ENCODE measurements at regions not wholly inside any gene's neighbourhood (a gene's known extent, or its start where the extent isn't known, plus 50 kb on each side); places are given as distances from the start of the nearest gene placed in this dataset.
"Not testable (repeated sequence)": the region's sequence is repeated elsewhere in the genome, so short reads cannot be mapped to it uniquely, and the experiment has no call there.

GRCh38 chr10:57472823-57473619, 794.7 kb downstream of the IPMK start:
- no peak for DNase-seq

DNA sequence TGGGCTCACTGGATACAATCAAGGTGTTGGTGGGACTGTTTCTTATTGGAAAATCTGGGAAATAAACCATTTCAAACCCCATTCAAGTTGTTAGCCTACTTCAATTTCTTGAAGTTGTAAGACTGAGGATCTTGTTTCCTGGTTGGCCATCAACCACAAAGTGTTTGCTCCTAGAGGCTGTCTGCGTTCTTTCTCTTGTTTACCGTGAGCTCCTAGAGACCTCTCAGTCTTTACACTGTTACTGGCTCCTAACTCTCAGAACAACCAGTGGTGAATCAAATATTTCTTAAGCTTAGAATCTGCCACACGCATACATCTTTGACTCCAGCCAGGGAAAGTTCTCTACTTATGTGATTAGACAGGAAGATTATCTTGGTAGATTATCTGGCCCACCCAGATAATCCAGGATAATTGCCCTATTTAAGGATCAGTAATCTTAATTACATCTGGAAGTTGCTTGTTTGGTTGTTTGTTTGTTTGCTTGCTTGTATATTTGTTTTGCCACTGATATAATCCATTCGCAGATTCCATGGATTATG, 798.7 kb downstream of the IPMK start:
- no peak for DNase-seq

- no peak for DNase-seq
Observed at GRCh38 chr10:57465155-57465554, 802.5 kb downstream of the IPMK start.

GRCh38 chr10:57460540-57460939, 807.2 kb downstream of the IPMK start:
- DNase-seq, result no peak

- DNase-seq, result no peak
Observed at GRCh38 chr10:57457972-57458512, 809.7 kb downstream of the IPMK start.

GRCh38 chr10:57430376-57430775, 837.3 kb downstream of the IPMK start:
- DNase-seq, result no peak

GRCh38 chr10:57420881-57421280, 846.8 kb downstream of the IPMK start:
- DNase-seq, result no peak

GRCh38 chr10:57418476-57418875, 849.2 kb downstream of the IPMK start:
- DNase-seq, result no peak

DNA sequence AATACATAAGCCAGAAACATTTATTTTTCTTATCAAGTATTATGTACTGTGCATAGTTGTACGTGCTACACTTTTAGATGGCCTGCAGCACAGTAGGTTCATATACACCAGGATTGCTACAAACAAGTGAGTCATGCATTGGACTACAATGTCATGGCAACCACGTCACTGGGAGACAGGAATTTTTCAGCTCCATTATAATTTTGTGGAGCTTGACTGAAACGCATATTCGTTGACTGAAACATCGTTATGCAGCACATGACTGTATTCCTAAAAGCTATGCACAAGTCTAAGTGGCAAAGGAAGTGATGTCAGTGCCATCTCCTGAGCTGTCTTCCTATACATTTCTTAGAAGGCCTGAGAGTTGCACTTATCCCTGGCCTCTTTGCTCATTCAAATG, 871.8 kb downstream of the IPMK start:
- no peak for DNase-seq

- no peak for DNase-seq
Observed at GRCh38 chr10:57367412-57367811, 900.3 kb downstream of the IPMK start.

- DNase-seq, result no peak
Observed at GRCh38 chr10:57362811-57363210, 904.9 kb downstream of the IPMK start.

GRCh38 chr10:57353403-57354003, 914.2 kb downstream of the IPMK start:
- no peak for DNase-seq

DNA sequence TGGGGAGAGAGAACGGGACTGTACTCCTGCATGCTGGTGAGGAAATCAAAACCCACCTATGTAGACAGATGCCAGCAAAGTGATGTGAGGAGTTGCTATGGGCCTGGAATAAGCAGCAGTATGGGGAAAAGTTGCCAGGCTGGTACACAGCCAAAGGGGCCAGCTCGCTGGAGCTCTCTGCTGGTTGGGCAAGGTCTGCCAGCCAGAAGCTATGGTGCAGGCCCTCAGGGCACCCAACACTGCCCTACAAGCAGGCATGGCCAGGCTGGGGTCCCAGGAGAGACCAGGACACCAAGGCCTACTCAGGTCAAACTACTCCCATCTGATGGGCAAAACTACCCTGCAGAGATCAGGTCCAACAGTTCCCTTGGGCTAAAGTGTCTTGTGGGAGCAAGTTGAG, 916.6 kb downstream of the IPMK start:
- no peak for DNase-seq

GRCh38 chr10:57341294-57341693, 926.4 kb downstream of the IPMK start:
- no peak for DNase-seq

DNA sequence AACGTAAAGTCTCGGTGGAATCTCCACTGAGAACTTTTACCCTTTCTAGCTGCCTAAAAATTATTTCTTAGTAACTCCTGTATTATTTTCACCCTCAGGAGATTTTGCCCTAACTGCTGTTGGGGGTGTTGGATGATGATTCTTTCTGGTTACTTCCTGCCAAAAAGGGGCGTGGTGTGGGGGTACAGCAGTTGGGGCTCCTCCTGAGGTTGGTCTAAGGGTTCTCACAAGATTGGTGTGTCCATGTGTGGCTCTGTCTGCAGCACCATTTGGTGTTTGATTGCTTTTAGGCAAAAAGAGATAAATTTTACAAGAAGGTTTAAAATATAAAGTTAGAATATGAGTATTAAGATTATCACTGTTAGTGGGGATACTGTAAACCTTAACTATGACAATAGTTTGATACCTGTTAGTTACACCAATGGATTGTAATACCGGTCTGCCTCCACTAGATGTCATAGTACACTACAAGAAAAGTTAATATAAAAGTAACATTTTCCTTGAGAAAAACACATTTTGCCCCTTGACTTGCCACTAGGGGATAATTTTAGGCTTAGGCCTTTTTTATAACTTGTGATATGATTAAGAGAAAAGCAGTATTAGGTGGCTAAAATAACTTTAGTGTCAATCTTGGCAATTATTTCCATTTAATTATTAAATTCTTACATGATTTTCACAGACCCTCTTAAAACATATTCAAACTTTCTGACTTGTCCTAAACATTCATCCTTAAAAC, 928.7 kb downstream of the IPMK start:
- no peak for DNase-seq

DNA sequence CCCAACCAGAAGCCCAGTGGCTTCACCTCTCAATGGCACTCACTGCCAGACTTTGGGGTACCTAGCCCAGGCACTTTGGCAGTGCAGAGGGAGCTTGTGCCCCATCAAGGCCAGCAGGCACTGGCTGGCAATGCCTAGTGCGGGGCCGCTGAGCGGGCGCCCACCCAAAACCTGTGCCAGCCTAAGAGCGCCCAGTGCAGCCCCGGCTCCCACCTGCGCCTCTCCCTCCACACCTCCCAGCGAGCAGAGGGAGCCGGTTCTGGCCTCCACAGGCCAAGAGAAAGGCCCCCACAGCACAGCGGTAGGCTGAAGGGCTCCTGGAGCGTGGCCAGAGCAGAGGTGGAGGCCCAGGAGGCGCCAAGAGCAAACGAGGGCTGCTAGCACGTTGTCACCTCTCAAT, 930.8 kb downstream of the IPMK start:
- no peak for DNase-seq

GRCh38 chr10:57336341-57336740, 931.4 kb downstream of the IPMK start:
- DNase-seq, result no peak

- DNase-seq, result no peak
Observed at GRCh38 chr10:57334523-57334922, 933.2 kb downstream of the IPMK start.

DNA sequence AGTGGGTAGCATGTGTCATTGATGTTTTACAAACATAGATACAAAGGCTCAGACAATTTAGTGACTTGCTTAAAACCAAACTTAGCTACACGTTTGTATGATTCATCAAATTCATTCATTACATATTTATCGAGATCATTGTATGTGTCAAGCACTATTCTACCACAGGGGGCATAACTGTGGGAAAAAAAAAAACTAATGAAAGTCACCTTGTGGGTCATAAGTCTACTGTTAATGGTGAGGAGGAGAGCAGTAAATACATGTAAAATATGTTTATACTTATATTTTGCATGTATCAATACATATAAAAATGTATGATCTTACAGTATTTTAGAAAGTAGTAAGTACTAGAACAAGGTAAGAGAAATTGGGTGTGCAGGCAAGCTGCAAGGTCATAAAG, 933.8 kb downstream of the IPMK start:
- no peak for DNase-seq

GRCh38 chr10:57321400-57321854, 946.3 kb downstream of the IPMK start:
- not testable (repeated sequence) for DNase-seq

DNA sequence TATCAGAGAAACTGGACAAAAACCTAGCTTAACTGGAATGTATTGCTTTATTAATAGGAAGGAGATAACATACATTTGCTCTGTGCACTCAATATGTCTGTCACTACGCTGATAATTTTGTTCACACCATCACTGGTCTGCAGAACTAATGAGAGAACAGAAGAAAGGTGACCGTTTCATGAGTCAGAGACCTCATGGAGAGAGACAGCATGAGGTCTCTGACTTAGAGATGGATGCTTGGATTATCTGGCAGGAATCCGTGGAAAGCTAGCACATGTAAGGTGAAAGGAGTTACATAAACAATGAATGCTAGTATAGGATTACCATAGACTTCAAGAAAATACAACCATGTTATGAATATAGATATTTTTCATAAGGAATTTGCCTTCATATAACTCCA, 947.3 kb downstream of the IPMK start:
- DNase-seq, result no peak

GRCh38 chr10:57314046-57314445, 953.0 kb upstream of the ZWINT start:
- no peak for DNase-seq

- no peak for DNase-seq
Observed at GRCh38 chr10:57303566-57303965, 942.5 kb upstream of the ZWINT start.

Data from activated CD4-positive, alpha-beta T cell treated with anti-CD3 and anti-CD28 coated beads, Interleukin-2, amount 50 U/mL, for 48 hours (primary cell).